ENCODE measurements at regions not wholly inside any gene's neighbourhood (a gene's known extent, or its start where the extent isn't known, plus 50 kb on each side); places are given as distances from the start of the nearest gene placed in this dataset.

GRCh38 chr2:216776066-216776850 lies 80.9 kb upstream of the IGFBP5 start (continued):
- TF ChIP-seq, protein P1, sequence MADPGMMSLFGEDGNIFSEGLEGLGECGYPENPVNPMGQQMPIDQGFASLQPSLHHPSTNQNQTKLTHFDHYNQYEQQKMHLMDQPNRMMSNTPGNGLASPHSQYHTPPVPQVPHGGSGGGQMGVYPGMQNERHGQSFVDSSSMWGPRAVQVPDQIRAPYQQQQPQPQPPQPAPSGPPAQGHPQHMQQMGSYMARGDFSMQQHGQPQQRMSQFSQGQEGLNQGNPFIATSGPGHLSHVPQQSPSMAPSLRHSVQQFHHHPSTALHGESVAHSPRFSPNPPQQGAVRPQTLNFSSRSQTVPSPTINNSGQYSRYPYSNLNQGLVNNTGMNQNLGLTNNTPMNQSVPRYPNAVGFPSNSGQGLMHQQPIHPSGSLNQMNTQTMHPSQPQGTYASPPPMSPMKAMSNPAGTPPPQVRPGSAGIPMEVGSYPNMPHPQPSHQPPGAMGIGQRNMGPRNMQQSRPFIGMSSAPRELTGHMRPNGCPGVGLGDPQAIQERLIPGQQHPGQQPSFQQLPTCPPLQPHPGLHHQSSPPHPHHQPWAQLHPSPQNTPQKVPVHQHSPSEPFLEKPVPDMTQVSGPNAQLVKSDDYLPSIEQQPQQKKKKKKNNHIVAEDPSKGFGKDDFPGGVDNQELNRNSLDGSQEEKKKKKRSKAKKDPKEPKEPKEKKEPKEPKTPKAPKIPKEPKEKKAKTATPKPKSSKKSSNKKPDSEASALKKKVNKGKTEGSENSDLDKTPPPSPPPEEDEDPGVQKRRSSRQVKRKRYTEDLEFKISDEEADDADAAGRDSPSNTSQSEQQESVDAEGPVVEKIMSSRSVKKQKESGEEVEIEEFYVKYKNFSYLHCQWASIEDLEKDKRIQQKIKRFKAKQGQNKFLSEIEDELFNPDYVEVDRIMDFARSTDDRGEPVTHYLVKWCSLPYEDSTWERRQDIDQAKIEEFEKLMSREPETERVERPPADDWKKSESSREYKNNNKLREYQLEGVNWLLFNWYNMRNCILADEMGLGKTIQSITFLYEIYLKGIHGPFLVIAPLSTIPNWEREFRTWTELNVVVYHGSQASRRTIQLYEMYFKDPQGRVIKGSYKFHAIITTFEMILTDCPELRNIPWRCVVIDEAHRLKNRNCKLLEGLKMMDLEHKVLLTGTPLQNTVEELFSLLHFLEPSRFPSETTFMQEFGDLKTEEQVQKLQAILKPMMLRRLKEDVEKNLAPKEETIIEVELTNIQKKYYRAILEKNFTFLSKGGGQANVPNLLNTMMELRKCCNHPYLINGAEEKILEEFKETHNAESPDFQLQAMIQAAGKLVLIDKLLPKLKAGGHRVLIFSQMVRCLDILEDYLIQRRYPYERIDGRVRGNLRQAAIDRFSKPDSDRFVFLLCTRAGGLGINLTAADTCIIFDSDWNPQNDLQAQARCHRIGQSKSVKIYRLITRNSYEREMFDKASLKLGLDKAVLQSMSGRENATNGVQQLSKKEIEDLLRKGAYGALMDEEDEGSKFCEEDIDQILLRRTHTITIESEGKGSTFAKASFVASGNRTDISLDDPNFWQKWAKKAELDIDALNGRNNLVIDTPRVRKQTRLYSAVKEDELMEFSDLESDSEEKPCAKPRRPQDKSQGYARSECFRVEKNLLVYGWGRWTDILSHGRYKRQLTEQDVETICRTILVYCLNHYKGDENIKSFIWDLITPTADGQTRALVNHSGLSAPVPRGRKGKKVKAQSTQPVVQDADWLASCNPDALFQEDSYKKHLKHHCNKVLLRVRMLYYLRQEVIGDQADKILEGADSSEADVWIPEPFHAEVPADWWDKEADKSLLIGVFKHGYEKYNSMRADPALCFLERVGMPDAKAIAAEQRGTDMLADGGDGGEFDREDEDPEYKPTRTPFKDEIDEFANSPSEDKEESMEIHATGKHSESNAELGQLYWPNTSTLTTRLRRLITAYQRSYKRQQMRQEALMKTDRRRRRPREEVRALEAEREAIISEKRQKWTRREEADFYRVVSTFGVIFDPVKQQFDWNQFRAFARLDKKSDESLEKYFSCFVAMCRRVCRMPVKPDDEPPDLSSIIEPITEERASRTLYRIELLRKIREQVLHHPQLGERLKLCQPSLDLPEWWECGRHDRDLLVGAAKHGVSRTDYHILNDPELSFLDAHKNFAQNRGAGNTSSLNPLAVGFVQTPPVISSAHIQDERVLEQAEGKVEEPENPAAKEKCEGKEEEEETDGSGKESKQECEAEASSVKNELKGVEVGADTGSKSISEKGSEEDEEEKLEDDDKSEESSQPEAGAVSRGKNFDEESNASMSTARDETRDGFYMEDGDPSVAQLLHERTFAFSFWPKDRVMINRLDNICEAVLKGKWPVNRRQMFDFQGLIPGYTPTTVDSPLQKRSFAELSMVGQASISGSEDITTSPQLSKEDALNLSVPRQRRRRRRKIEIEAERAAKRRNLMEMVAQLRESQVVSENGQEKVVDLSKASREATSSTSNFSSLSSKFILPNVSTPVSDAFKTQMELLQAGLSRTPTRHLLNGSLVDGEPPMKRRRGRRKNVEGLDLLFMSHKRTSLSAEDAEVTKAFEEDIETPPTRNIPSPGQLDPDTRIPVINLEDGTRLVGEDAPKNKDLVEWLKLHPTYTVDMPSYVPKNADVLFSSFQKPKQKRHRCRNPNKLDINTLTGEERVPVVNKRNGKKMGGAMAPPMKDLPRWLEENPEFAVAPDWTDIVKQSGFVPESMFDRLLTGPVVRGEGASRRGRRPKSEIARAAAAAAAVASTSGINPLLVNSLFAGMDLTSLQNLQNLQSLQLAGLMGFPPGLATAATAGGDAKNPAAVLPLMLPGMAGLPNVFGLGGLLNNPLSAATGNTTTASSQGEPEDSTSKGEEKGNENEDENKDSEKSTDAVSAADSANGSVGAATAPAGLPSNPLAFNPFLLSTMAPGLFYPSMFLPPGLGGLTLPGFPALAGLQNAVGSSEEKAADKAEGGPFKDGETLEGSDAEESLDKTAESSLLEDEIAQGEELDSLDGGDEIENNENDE (IDR thresholded peaks at IDR 0.05; ENCODE audit: insufficient replicate concordance, low read length) = no peak
- TF ChIP-seq NRF1 (IDR thresholded peaks at IDR 0.05; ENCODE audit: low read depth, low read length) = no peak
- no peak for TF ChIP-seq TBP (IDR thresholded peaks at IDR 0.05; ENCODE audit: low read depth, low read length)

Data from H1 (cell line).